Kidney glomerular epithelial cell (primary cell): ENCODE measurements at regions not wholly inside any gene's neighbourhood (a gene's known extent, or its start where the extent isn't known, plus 50 kb on each side); places are given as distances from the start of the nearest gene placed in this dataset.

Experiments
- DNase-seq: peaks from one replicate; lab custom pipeline; 2025; lab: John Stamatoyannopoulos, UW

DNA sequence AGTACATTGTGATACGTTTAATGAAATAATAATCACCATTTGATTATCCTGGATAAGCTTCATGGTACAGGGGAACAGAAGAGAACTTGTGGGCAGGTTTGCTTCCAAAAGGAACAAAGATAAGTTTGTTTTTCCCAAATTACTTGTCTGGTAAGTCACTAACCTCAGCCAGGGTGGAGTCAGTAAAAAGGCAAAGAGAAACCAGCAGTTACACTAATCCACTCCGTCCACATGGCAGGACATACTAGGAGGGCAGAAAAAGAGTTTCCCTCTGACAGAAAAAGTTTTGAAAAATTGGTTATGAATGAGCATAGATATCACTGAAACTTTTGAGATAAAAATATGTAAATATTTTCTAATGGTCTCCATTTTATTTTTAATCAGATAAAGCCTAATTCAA, 285.9 kb downstream of the IL15 start:
- DNase-seq = no peak

DNA sequence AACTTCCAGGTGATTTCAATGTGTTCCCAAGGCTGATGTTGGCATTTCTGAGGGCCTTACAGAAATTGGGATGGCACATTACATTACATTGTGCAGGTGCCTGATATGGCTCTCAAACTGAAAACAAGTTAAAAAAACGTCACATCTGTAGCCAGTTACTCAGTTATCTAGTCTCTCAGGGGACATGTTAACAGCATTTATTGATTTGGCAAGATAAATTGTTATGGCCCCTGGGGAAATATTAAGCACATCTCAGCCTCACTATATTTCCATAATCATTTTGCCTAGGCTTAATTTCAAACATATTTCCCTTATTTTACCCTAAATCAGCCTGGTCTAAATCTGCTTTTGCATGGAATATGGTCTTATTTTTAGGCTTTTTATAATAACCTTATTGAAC, 290.0 kb downstream of the IL15 start:
- no peak for DNase-seq

DNA sequence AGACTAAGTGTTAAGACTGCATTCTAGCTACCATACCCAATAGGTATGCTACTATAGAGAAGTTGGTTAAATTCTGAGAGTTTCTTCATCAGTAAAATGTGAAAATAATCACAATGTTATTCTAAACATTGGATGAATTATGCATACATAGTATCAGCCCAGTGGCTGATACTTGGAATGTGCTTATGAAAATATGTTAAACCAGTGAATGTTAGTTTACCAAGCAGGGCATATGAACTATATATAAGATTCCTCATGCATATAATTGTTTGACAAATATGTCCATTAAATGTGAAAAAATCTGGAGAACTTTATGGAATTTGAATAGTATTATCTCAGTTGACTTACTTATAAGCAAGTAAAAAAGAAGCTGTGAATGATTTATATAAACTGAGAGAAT, 296.1 kb downstream of the IL15 start:
- no peak for DNase-seq

DNA sequence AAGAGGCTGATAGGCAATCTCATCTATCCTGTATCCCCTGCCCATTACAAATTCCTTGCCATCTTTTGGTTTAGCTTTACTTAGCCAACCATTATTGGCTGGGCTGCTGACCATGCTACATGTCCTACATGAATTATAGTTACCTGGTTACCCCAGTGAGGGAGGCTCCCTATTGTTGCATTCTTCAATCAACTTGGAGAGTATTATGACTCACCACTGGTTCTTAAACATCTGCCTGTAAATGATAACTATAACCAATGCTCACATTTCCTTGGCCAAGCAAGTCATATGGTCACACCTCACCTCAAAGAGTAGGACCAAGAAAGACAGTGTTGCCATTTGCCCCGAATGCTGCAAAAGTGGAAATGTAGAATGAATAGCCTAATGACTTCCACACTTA, 297.6 kb downstream of the IL15 start:
- DNase-seq = no peak

DNA sequence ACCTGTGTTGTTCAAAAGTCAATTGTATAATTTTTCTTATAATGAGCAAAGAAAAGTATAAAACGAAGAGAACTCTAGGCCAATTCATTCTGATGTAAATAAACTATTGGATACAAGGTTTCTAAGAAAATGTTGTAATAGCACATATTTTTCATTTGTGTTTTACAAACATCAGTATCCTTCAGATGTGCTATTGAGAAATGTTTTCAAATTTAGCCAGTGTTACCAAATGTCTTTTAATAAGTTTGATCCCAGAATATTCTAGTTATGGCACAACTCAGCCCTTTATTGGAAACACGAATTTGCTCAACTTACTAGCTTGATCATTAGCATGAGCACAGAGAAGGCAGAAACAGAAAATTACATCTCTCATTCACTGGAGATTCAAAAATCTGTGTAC, 319.3 kb downstream of the IL15 start:
- no peak for DNase-seq

DNA sequence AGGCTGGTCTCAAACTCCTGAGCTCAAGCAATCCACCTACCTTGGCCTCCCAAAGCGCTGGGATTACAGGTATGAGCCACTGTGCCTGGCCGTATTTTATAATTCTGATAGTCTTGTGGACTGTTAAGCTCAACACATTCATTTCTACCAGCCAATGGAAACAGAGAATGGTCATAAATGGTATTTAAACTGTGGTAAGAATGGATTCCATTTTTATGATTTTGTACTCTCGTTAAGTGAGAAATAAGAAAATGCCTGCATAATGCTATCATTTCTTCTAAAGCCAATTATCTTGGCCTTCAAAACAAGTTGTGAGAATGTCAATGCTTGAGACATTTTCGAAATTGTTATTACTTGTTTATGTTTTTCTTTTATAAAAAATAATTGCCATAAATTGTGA, 321.0 kb downstream of the IL15 start:
- DNase-seq = no peak

DNA sequence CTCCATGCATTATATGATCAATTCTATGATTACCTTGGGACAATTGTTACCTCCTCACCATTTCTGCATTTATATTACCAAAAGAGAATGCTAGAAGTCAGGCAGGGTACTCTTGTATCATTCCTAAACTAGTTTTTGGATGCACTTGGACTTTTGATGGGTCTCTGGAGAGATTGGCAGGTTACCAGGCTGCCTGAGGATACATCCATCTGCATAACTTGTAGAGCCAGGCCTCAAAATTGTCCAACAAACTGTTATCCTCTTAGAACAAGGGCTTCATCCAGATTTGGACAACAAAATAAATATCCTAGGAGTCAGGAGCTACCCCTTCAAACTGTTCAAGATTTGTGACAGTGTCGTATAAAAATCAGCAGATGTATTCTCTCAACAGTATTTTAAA, 326.1 kb downstream of the IL15 start:
- DNase-seq = no peak

DNA sequence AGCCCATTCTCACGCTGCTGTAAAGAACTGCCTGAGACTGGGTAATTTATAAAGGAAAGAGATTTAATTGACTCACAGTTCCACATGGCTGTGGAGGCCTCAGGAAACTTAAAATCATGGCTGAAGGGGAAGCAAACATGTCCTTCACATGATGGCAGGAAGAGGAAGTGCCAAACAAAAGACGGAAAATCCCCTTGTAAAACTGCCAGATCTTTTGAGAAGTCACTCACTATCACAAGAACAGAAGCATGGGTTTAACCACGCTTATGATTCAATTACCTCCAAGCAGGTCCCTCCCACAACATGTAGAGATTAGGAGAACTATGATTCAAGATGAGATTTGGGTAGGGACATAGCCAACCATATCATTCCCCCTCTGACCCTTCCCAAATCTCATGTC, 335.5 kb downstream of the IL15 start:
- no peak for DNase-seq

DNA sequence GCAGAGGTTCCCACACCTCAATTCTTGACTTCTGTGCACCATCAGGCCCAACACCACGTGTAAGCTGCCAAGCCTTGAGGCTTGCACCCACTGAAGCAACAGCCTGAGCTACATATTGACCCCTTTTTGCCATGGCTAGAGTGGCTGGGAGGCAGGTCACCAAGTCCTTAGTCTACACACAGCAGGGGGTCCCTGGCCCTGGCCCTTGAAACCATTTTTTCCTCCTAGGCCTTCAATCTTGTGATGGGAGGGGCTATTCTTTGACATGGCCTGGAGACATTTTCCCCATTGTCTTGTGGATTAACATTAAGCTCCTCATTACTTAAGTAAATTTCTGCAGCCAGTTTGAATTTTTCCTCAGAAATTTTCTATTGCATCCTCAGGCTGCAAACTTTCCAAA, 336.6 kb downstream of the IL15 start:
- DNase-seq = no peak
